IMR-90 (cell line): ENCODE measurements at regions not wholly inside any gene's neighbourhood (a gene's known extent, or its start where the extent isn't known, plus 50 kb on each side); places are given as distances from the start of the nearest gene placed in this dataset.

Source experiments
- ATAC-seq: fragments of 200-7000 bp; cut with Tn5 transposase; 2 replicates; pipeline ENCODE4 v1.9.1; 2020; ENCODE audit warnings: low read depth, mild to moderate bottlenecking, moderate library complexity
- BruUV-seq: library from RNA; stranded (reverse); fragments of 400-500 nt; replicated peaks from 2 replicates; lab custom pipeline; 2021; lab: Mats Ljungman, UMichigan
- CTCF ChIA-PET: fragments of 300-600 bp; formaldehyde crosslinking; extraction: SDS; loops from one replicate; lab custom pipeline; 2021; ENCODE audit warnings: antibody characterized with exemption; lab: Yijun Ruan, JAX
- POLR2A ChIA-PET: fragments of 300-600 bp; sonication (Branson Sonifier 250); formaldehyde crosslinking; loops from one replicate; lab custom pipeline; 2022; ENCODE audit warnings: antibody characterized with exemption; ENCODE audit not compliant: unreplicated experiment; lab: Charles Lee
- DNase-seq: peaks from one replicate; pipeline ENCODE4 v3.0.0; 2013
- H2AFZ ChIP-seq: replicated peaks from 2 replicates; pipeline ENCODE3; 2013; ENCODE audit warnings: low read length, mild to moderate bottlenecking; ENCODE audit not compliant: poor library complexity
- H2AK5ac ChIP-seq: 2 replicates; pipeline ENCODE4 v1.6.1; 2013; ENCODE audit warnings: low read depth, low read length, inconsistent platforms
- H2AK9ac ChIP-seq: replicated peaks from 2 replicates; pipeline ENCODE3; 2013; ENCODE audit warnings: mild to moderate bottlenecking, low read depth, low read length, moderate library complexity; ENCODE audit not compliant: poor library complexity
- H2BK120ac ChIP-seq: 2 replicates; pipeline ENCODE4 v1.6.1; 2013; ENCODE audit warnings: low read depth, low read length, inconsistent platforms
- H2BK15ac ChIP-seq: 3 replicates; pipeline ENCODE4 v1.6.1; 2013; ENCODE audit warnings: low read depth, low read length, inconsistent platforms
- H2BK20ac ChIP-seq: 2 replicates; pipeline ENCODE4 v1.6.1; 2013; ENCODE audit warnings: low read depth, mild to moderate bottlenecking, inconsistent platforms, low read length, moderate library complexity
- H2BK5ac ChIP-seq: 2 replicates; pipeline ENCODE4 v1.6.1; 2013; ENCODE audit warnings: mild to moderate bottlenecking, low read depth, low read length, inconsistent platforms; ENCODE audit not compliant: poor library complexity, severe bottlenecking
- H3K14ac ChIP-seq: replicated peaks from 2 replicates; pipeline ENCODE4 v1.6.1; 2013; ENCODE audit warnings: low read depth, low read length, inconsistent platforms
- H3K18ac ChIP-seq: 2 replicates; pipeline ENCODE4 v1.6.1; 2013; ENCODE audit warnings: low read depth, low read length, control low read depth
- H3K23ac ChIP-seq: 2 replicates; pipeline ENCODE4 v1.6.1; 2013; ENCODE audit warnings: low read depth, low read length, inconsistent platforms
- H3K27ac ChIP-seq: 2 replicates; pipeline ENCODE4 v1.5.1; 2013; ENCODE audit warnings: mild to moderate bottlenecking, control low read depth, low read length; ENCODE audit not compliant: insufficient read depth
- H3K27me3 ChIP-seq: 2 replicates; pipeline ENCODE4 v1.6.1; 2013; ENCODE audit warnings: low read length; ENCODE audit not compliant: control insufficient read depth, insufficient read depth
- H3K36me3 ChIP-seq: 2 replicates; pipeline ENCODE4 v1.6.1; 2013; ENCODE audit warnings: low read length, mixed read lengths; ENCODE audit not compliant: control insufficient read depth, insufficient read depth
- H3K4ac ChIP-seq: 2 replicates; pipeline ENCODE4 v1.6.1; 2013; ENCODE audit warnings: low read depth, low read length, inconsistent platforms
- H3K4me1 ChIP-seq: 2 replicates; pipeline ENCODE4 v1.6.1; 2013; ENCODE audit warnings: low read length, mixed read lengths; ENCODE audit not compliant: control insufficient read depth, insufficient read depth
- H3K4me2 ChIP-seq: 2 replicates; pipeline ENCODE4 v1.6.1; 2013; ENCODE audit warnings: low read depth, mild to moderate bottlenecking, control low read depth, low read length, moderate library complexity
- H3K4me3 ChIP-seq: 2 replicates; pipeline ENCODE4 v1.5.1; 2013; ENCODE audit warnings: low read depth, mild to moderate bottlenecking, control low read depth, low read length, moderate library complexity; ENCODE audit not compliant: insufficient read depth
- H3K56ac ChIP-seq: 2 replicates; pipeline ENCODE4 v1.6.1; 2013; ENCODE audit warnings: low read length, inconsistent platforms; ENCODE audit not compliant: insufficient read depth; ENCODE audit errors: extremely low read depth
- H3K79me1 ChIP-seq, 2 experiments: 2 replicates each; pipeline ENCODE4 v1.6.1; 2013; ENCODE audit warnings: low read length in 2 of 2, inconsistent platforms in 1 of 2, low read depth in 1 of 2
- H3K9ac ChIP-seq: 2 replicates; pipeline ENCODE4 v1.6.1; 2013; ENCODE audit warnings: low read depth, low read length, control low read depth
- H3K9me1 ChIP-seq: 2 replicates; pipeline ENCODE4 v1.6.1; 2013; ENCODE audit warnings: low read length, inconsistent platforms; ENCODE audit not compliant: insufficient read depth
- H3K9me3 ChIP-seq: 2 replicates; pipeline ENCODE4 v1.6.1; 2013; ENCODE audit warnings: low read length; ENCODE audit not compliant: control insufficient read depth, insufficient read depth
- H4K20me1 ChIP-seq: 2 replicates; pipeline ENCODE4 v1.6.1; 2013; ENCODE audit warnings: low read length, inconsistent platforms; ENCODE audit not compliant: insufficient read depth
- H4K5ac ChIP-seq: 2 replicates; pipeline ENCODE4 v1.6.1; 2013; ENCODE audit warnings: mild to moderate bottlenecking, low read depth, low read length, control low read depth
- H4K8ac ChIP-seq, 2 experiments: 2 replicates each; pipeline ENCODE4 v1.6.1; 2013; ENCODE audit warnings: low read depth in 2 of 2, low read length in 2 of 2, control low read depth in 1 of 2, inconsistent platforms in 1 of 2
- H4K91ac ChIP-seq: 2 replicates; pipeline ENCODE4 v1.6.1; 2013; ENCODE audit warnings: low read depth, low read length, inconsistent platforms; ENCODE audit not compliant: insufficient read depth
- BHLHE40 ChIP-seq: fragments of 150-350 bp; IDR thresholded peaks from 2 replicates; pipeline ENCODE4 v1.6.1; 2016; ENCODE audit warnings: mild to moderate bottlenecking, low read depth, low read length
- CEBPB ChIP-seq: IDR thresholded peaks from 2 replicates; pipeline ENCODE4 v1.6.1; 2012; ENCODE audit warnings: low read depth, low read length, improper control_type of control experiment
- CHD1 ChIP-seq: IDR thresholded peaks from 2 replicates; pipeline ENCODE4 v1.6.1; 2012; ENCODE audit warnings: low read depth, low read length, improper control_type of control experiment
- FOS ChIP-seq: fragments of 150-350 bp; IDR thresholded peaks from 2 replicates; pipeline ENCODE4 v1.6.1; 2016; ENCODE audit warnings: low read depth, low read length
- MAFK ChIP-seq: IDR thresholded peaks from 2 replicates; pipeline ENCODE4 v1.6.1; 2012; ENCODE audit warnings: low read depth, low read length, improper control_type of control experiment
- MAZ ChIP-seq: IDR thresholded peaks from 2 replicates; pipeline ENCODE4 v1.6.1; 2012; ENCODE audit warnings: low read depth, mild to moderate bottlenecking, low read length, improper control_type of control experiment, moderate library complexity, borderline replicate concordance
- MXI1 ChIP-seq: IDR thresholded peaks from 2 replicates; pipeline ENCODE4 v1.6.1; 2012; ENCODE audit warnings: low read depth, mild to moderate bottlenecking, low read length, moderate library complexity, borderline replicate concordance
- NFE2L2 ChIP-seq: fragments of 150-350 bp; IDR thresholded peaks from 2 replicates; pipeline ENCODE4 v1.6.1; 2016; ENCODE audit warnings: low read depth, mild to moderate bottlenecking, low read length
- RAD21 ChIP-seq: IDR thresholded peaks from 2 replicates; pipeline ENCODE4 v1.6.1; 2012; ENCODE audit warnings: low read length, improper control_type of control experiment
- RCOR1 ChIP-seq: IDR thresholded peaks from 2 replicates; pipeline ENCODE4 v1.6.1; 2012; ENCODE audit warnings: mild to moderate bottlenecking, low read length, improper control_type of control experiment; ENCODE audit not compliant: insufficient replicate concordance
- RFX5 ChIP-seq: IDR thresholded peaks from 2 replicates; pipeline ENCODE4 v1.8.0; 2012; ENCODE audit warnings: low read depth, mild to moderate bottlenecking, low read length, moderate library complexity
- SMC3 ChIP-seq: fragments of 150-350 bp; IDR thresholded peaks from 2 replicates; pipeline ENCODE4 v1.6.1; 2016; ENCODE audit warnings: low read depth, mild to moderate bottlenecking, antibody characterized with exemption, low read length, moderate library complexity
- WGBS, 2 experiments: methylation state at CpG; one replicate each; pipeline versions ENCODE4 v1.1.5 to v1.1.7; 2013; ENCODE audit warnings: missing lambda C conversion rate in 2 of 2; ENCODE audit not compliant: insufficient read length in 1 of 2; ENCODE audit errors: extremely low coverage in 2 of 2; 5-methylcytosine and 5-hydroxymethylcytosine counted together
- dilution Hi-C: fragments of 300-500 bp; cut with HindIII; formaldehyde crosslinking; loops from one replicate; pipeline ENCODE4 v1.14.3; 2018; ENCODE audit warnings: low sequenced_read_pairs; ENCODE audit not compliant: unreplicated experiment
- in situ Hi-C: fragments of 300-500 bp; cut with MboI; formaldehyde crosslinking; loops from 3 replicates; pipeline ENCODE4 v1.14.3; 2019; ENCODE audit warnings: low sequenced_read_pairs, inconsistent platforms, mixed read lengths
- intact Hi-C: fragments of 100-400 bp; cut with micrococcal nuclease; formaldehyde crosslinking; loops from 2 replicates; pipeline ENCODE4 v1.10.0; 2022
- TF ChIP-seq, protein P1 (sequence below): fragments of 150-350 bp; IDR thresholded peaks from 2 replicates; pipeline ENCODE4 v1.6.1; 2016; ENCODE audit warnings: low read depth, mild to moderate bottlenecking, low read length, moderate library complexity, borderline replicate concordance
- TF ChIP-seq, protein P2 (sequence below): conservative IDR thresholded peaks from 2 replicates; pipeline ENCODE4 v1.5.1; 2012; ENCODE audit warnings: mild to moderate bottlenecking, low read depth, low read length, improper control_type of control experiment

DNA sequence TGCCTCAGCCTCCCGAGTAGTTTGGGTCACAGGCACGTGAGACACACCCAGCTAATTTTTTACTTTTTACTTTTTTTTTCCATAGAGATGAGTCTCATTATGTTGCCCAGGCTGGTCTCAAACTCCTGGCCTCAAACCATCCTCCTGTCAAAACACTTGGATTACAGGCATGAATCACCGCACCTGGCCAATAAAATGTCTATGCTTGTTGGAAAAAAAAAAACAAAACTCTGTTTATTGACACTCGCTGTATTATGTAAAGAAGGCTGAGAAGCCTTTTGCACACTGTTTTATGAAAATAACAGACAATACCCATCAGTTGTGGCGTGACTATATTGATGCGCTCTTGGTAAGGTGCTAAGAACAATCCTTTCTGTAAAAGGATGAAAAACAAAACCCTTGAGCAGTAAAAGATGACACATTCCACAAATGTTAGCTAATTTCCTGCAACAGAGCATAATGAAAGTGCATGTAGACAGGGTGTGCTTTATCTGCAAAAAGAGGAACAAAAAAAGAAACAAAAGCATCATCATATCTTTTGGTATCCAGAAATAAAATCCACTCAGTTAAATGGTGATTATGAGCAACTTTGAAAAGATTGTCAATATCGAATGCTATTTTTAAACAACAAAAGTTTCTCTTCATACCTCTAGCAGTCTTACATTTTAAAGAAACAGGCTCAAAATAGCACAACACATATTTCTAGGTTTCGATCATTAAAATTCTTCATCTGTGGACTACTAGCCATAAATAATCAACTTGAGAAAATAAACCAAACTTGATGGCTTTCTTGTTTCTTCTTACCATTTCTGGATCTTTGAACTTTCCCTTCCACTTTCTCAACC, 108.3 kb upstream of the PHACTR1 start:
- H3K18ac ChIP-seq = peak overlapping the region; percentile 76; the same call in 1 of the 2 replicates
- no peak overlapping the region; the same call in 1 of the 2 replicates for H4K91ac ChIP-seq
- ChIA-PET CTCF (interaction anchor here (0.9 to 3.7 kb wide), 3 partner anchors 317 to 533 kb away, joined by 3 to 21 read pairs (median 3); partner anchors contain the start of gene EDN1), POLR2A (no interaction called here)
- no peak overlapping the region for H3K4me3 ChIP-seq
- dilution Hi-C loops = no loop called here
- peaks cover 4% of the 10 kb centered on the region; the same call in 1 of the 2 replicates for H3K27me3 ChIP-seq
- peaks cover 7% of the 10 kb centered on the region; the same call in 1 of the 2 replicates for H3K4me1 ChIP-seq
- no peaks in the 10 kb centered on the region for H3K79me1 ChIP-seq
- in situ Hi-C loops = loop anchor here (5.0 kb wide), 1 partner anchor 1021 kb away; no protein-coding TSS in a partner anchor
- WGBS, 2 experiments = no CpG with 5 or more reads among the region's 8 CpGs
- H2BK120ac ChIP-seq = peak overlapping the region; percentile 52; the same call in 1 of the 2 replicates
- H4K8ac ChIP-seq = peak overlapping the region in 1 of 2 experiments; percentile 82; a peak in 1 of 4 replicates
- H4K5ac ChIP-seq = peak overlapping the region; percentile 77; the same call in 1 of the 2 replicates
- 0 out of 2 replicates have a peak overlapping the region, but pooled peaks have one; percentile 9 for H2BK20ac ChIP-seq
- H3K4me2 ChIP-seq = peak overlapping the region; percentile 32
- no peak overlapping the region for H3K56ac ChIP-seq
- no peak overlapping the region for H2AK9ac ChIP-seq
- BruUV-seq = no TSS peak
- no peaks in the 10 kb centered on the region for H3K36me3 ChIP-seq
- H2AK5ac ChIP-seq = no peak overlapping the region
- intact Hi-C loops = loop anchor here (5.0 kb wide), 1 partner anchor 461 kb away; no protein-coding TSS in a partner anchor
- H3K9ac ChIP-seq = 0 out of 2 replicates have a peak overlapping the region, but pooled peaks have one; percentile 29
- no peaks in the 10 kb centered on the region for H3K9me1 ChIP-seq
- no peak overlapping the region for H2AFZ ChIP-seq
- 0 out of 2 replicates have a peak overlapping the region, but pooled peaks have one; percentile 11 for H3K27ac ChIP-seq
- H4K20me1 ChIP-seq = no peaks in the 10 kb centered on the region
- DNase-seq = peak; percentile 40
- H2BK5ac ChIP-seq = peak overlapping the region; percentile 75
- H3K23ac ChIP-seq = no peak overlapping the region; the same call in 1 of the 2 replicates
- ATAC-seq = peak; percentile 37
- no peaks in the 10 kb centered on the region for H3K9me3 ChIP-seq
- peak overlapping the region; percentile 66; the same call in 1 of the 2 replicates for H3K4ac ChIP-seq
- H2BK15ac ChIP-seq = no peak overlapping the region
- H3K14ac ChIP-seq = no peak overlapping the region
- TF ChIP-seq, protein P1, sequence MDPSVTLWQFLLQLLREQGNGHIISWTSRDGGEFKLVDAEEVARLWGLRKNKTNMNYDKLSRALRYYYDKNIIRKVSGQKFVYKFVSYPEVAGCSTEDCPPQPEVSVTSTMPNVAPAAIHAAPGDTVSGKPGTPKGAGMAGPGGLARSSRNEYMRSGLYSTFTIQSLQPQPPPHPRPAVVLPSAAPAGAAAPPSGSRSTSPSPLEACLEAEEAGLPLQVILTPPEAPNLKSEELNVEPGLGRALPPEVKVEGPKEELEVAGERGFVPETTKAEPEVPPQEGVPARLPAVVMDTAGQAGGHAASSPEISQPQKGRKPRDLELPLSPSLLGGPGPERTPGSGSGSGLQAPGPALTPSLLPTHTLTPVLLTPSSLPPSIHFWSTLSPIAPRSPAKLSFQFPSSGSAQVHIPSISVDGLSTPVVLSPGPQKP = no peak
- TF ChIP-seq, protein P2, sequence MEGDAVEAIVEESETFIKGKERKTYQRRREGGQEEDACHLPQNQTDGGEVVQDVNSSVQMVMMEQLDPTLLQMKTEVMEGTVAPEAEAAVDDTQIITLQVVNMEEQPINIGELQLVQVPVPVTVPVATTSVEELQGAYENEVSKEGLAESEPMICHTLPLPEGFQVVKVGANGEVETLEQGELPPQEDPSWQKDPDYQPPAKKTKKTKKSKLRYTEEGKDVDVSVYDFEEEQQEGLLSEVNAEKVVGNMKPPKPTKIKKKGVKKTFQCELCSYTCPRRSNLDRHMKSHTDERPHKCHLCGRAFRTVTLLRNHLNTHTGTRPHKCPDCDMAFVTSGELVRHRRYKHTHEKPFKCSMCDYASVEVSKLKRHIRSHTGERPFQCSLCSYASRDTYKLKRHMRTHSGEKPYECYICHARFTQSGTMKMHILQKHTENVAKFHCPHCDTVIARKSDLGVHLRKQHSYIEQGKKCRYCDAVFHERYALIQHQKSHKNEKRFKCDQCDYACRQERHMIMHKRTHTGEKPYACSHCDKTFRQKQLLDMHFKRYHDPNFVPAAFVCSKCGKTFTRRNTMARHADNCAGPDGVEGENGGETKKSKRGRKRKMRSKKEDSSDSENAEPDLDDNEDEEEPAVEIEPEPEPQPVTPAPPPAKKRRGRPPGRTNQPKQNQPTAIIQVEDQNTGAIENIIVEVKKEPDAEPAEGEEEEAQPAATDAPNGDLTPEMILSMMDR = no peak
- TF ChIP-seq RCOR1 = no peak
- no peak for TF ChIP-seq SMC3
- no peak for TF ChIP-seq CEBPB
- TF ChIP-seq RAD21 = no peak
- TF ChIP-seq NFE2L2 = no peak
- TF ChIP-seq FOS = no peak
- no peak for TF ChIP-seq MAZ
- no peak for TF ChIP-seq RFX5
- no peak for TF ChIP-seq MXI1
- no peak for TF ChIP-seq CHD1
- no peak for TF ChIP-seq BHLHE40
- TF ChIP-seq MAFK = no peak
